WERI-Rb-1 (cell line): ENCODE measurements at regions not wholly inside any gene's neighbourhood (a gene's known extent, or its start where the extent isn't known, plus 50 kb on each side); places are given as distances from the start of the nearest gene placed in this dataset.

Experiments used
- DNase-seq: peaks from one replicate; pipeline ENCODE4 v3.0.0-alpha.2; 2020
- H3K27ac ChIP-seq: fragments of 250-450 bp; sonication (Bioruptor Pico); 2 replicates; pipeline ENCODE4 v1.5.1; 2020; ENCODE audit warnings: mild to moderate bottlenecking, moderate library complexity
- H3K27me3 ChIP-seq: fragments of 250-450 bp; sonication (Bioruptor Pico); 2 replicates; pipeline ENCODE4 v1.5.1; 2021; ENCODE audit warnings: mild to moderate bottlenecking, low read depth, moderate library complexity; ENCODE audit not compliant: insufficient read depth, severe bottlenecking
- H3K36me3 ChIP-seq: fragments of 250-450 bp; sonication (Bioruptor Pico); 2 replicates; pipeline ENCODE4 v1.5.1; 2020; ENCODE audit warnings: mild to moderate bottlenecking, moderate library complexity
- H3K4me3 ChIP-seq: 2 replicates; pipeline ENCODE4 v1.5.1; 2011; ENCODE audit warnings: low read depth, mild to moderate bottlenecking, control low read depth, low read length
- H3K9me3 ChIP-seq: fragments of 250-450 bp; sonication (Bioruptor Pico); 2 replicates; pipeline ENCODE4 v1.5.1; 2021; ENCODE audit warnings: mild to moderate bottlenecking, moderate library complexity; ENCODE audit not compliant: severe bottlenecking
- CTCF ChIP-seq: IDR thresholded peaks from 2 replicates; pipeline ENCODE4 v1.5.1; 2011; ENCODE audit warnings: low read depth, mild to moderate bottlenecking, control low read depth, inconsistent platforms, low read length

- peaks cover 18% of the 10 kb centered on the region for H3K27me3 ChIP-seq
- no peak overlapping the region for H3K4me3 ChIP-seq
- H3K27ac ChIP-seq: no peak overlapping the region
- TF ChIP-seq CTCF: no peak
- H3K36me3 ChIP-seq: no peaks in the 10 kb centered on the region
- peaks cover 2% of the 10 kb centered on the region for H3K9me3 ChIP-seq
- DNase-seq: no peak
Measured at GRCh38 chr6:40973304-40973703, 65.7 kb downstream of the UNC5CL start.

- Histone ChIP-seq H3K9me3 (peaks cover 2% of the 10 kb centered on the region), H3K27me3 (peaks cover 19% of the 10 kb centered on the region), H3K4me3 (no peak overlapping the region), H3K27ac (no peak overlapping the region), H3K36me3 (no peaks in the 10 kb centered on the region)
- no peak for TF ChIP-seq CTCF
- no peak for DNase-seq
Measured at GRCh38 chr6:40972814-40973213, 66.2 kb downstream of the UNC5CL start.

- no peak for TF ChIP-seq CTCF
Measured at GRCh38 chr6:40972190-40972589, 66.8 kb downstream of the UNC5CL start.

GRCh38 chr6:40968620-40969164, 70.3 kb downstream of the UNC5CL start:
- Histone ChIP-seq H3K4me3 (no peak overlapping the region), H3K9me3 (no peaks in the 10 kb centered on the region), H3K27ac (no peak overlapping the region), H3K27me3 (peaks cover 3% of the 10 kb centered on the region), H3K36me3 (no peaks in the 10 kb centered on the region)
- no peak for TF ChIP-seq CTCF
- DNase-seq: no peak

More at GRCh38 chr6:40972190-40972589, 66.8 kb downstream of the UNC5CL start:
- no peak for DNase-seq
- Histone ChIP-seq H3K4me3 (no peak overlapping the region), H3K27ac (no peak overlapping the region), H3K36me3 (no peaks in the 10 kb centered on the region), H3K9me3 (peaks cover 2% of the 10 kb centered on the region), H3K27me3 (peaks cover 15% of the 10 kb centered on the region)

- Histone ChIP-seq H3K4me3 (no peak overlapping the region), H3K36me3 (no peaks in the 10 kb centered on the region), H3K9me3 (no peaks in the 10 kb centered on the region), H3K27me3 (peaks cover 3% of the 10 kb centered on the region), H3K27ac (no peak overlapping the region)
- DNase-seq: no peak
- TF ChIP-seq CTCF: no peak
Measured at GRCh38 chr6:40966860-40967259, 72.2 kb downstream of the UNC5CL start.

GRCh38 chr6:40965046-40965445, 74.0 kb downstream of the UNC5CL start:
- no peak for DNase-seq
- H3K27ac ChIP-seq: no peak overlapping the region
- peaks cover 3% of the 10 kb centered on the region for H3K27me3 ChIP-seq
- no peak overlapping the region for H3K4me3 ChIP-seq
- H3K36me3 ChIP-seq: no peaks in the 10 kb centered on the region
- TF ChIP-seq CTCF: no peak
- H3K9me3 ChIP-seq: no peaks in the 10 kb centered on the region
